GM23248 (cell line): ENCODE measurements at regions not wholly inside any gene's neighbourhood (a gene's known extent, or its start where the extent isn't known, plus 50 kb on each side); places are given as distances from the start of the nearest gene placed in this dataset.

Source experiments
- EZH2 ChIP-seq: fragments of 200-600 bp; sonication (generic); IDR thresholded peaks from 2 replicates; pipeline ENCODE4 v1.6.1; 2018; ENCODE audit warnings: antibody characterized with exemption, mild to moderate bottlenecking; ENCODE audit not compliant: insufficient read depth, poor library complexity, severe bottlenecking
- EZH2phosphoT487 ChIP-seq: fragments of 200-600 bp; sonication (generic); IDR thresholded peaks from 2 replicates; pipeline ENCODE4 v1.6.1; 2018; ENCODE audit warnings: antibody characterized with exemption, moderate library complexity, mild to moderate bottlenecking, low read depth; ENCODE audit not compliant: insufficient read depth

DNA sequence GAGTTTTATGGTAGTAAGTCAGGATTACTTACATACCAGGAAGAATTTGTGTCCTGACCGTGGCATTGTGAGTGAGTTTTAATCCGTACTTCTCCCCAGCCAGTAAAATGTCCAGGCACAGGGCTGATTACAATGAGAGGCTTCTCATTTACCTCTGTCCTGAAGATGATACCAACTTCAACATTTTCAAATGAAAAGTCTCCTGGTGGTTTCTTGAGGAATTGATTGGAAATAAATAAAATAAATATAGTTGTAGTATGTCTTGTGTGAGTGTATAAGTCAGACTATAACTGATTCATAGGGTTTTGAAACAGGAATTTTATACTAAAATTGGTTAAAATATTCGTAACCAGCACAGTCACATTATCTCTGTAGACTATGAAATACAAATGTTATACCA is 382.5 kb downstream of the ETS1 start:
- TF ChIP-seq EZH2 = no peak
- TF ChIP-seq EZH2phosphoT487 = no peak
